ENCODE measurements at regions not wholly inside any gene's neighbourhood (a gene's known extent, or its start where the extent isn't known, plus 50 kb on each side); places are given as distances from the start of the nearest gene placed in this dataset.

DNA sequence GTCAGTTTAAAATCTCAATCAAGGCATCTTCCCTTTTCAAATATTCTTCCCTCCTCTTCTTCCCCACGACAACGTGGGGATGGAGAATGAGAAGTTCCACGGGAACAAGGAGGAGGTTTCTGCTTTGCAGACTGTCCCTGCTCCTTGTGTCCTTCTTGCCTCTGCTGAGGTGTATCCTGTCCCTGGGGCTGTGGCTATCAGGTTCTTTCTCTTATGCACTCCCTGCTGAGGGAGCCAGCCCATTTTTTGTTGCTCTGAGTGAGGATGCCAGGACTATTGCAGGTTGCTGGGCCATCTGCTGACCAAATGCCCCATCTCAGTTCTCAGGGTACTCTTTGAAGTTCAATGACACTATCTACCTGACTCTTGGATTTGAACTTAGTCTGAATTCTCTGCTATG, 533.6 kb downstream of the RNF144B start:
- no peak for TF ChIP-seq TAF1 (IDR thresholded peaks at IDR 0.05; ENCODE audit: low read depth, low read length)
- TF ChIP-seq POLR2A (IDR thresholded peaks at IDR 0.05; ENCODE audit: low read depth, low read length), result no peak
